ENCODE measurements at regions not wholly inside any gene's neighbourhood (a gene's known extent, or its start where the extent isn't known, plus 50 kb on each side); places are given as distances from the start of the nearest gene placed in this dataset.

- Mint-ChIP-seq H3K4me3 (no peak overlapping the region), H3K36me3 (no peaks in the 10 kb centered on the region), H3K27me3 (no peaks in the 10 kb centered on the region), H3K9me3 (peaks cover 5% of the 10 kb centered on the region), H3K27ac (no peak overlapping the region), H3K4me1 (ENCODE audit: unreplicated experiment) (no peaks in the 10 kb centered on the region)
- TF ChIP-seq, protein P1, sequence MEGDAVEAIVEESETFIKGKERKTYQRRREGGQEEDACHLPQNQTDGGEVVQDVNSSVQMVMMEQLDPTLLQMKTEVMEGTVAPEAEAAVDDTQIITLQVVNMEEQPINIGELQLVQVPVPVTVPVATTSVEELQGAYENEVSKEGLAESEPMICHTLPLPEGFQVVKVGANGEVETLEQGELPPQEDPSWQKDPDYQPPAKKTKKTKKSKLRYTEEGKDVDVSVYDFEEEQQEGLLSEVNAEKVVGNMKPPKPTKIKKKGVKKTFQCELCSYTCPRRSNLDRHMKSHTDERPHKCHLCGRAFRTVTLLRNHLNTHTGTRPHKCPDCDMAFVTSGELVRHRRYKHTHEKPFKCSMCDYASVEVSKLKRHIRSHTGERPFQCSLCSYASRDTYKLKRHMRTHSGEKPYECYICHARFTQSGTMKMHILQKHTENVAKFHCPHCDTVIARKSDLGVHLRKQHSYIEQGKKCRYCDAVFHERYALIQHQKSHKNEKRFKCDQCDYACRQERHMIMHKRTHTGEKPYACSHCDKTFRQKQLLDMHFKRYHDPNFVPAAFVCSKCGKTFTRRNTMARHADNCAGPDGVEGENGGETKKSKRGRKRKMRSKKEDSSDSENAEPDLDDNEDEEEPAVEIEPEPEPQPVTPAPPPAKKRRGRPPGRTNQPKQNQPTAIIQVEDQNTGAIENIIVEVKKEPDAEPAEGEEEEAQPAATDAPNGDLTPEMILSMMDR (conservative IDR thresholded peaks at IDR 0.05), result no peak
- DNase-seq (ENCODE audit: extremely low spot score, unreplicated experiment), result no peak
These were observed 1184.7 kb upstream of the NXPH2 start for GRCh38 chr2:139964721-139965440.

- Mint-ChIP-seq H3K9me3 (peaks cover 9% of the 10 kb centered on the region), H3K4me1 (ENCODE audit: unreplicated experiment) (no peaks in the 10 kb centered on the region), H3K4me3 (no peak overlapping the region), H3K36me3 (no peaks in the 10 kb centered on the region), H3K27ac (no peak overlapping the region), H3K27me3 (no peaks in the 10 kb centered on the region)
- DNase-seq (ENCODE audit: extremely low spot score, unreplicated experiment), result no peak
- TF ChIP-seq, protein P1 (conservative IDR thresholded peaks at IDR 0.05), result no peak
These were observed 1183.7 kb upstream of the NXPH2 start for GRCh38 chr2:139963863-139964355.

- Mint-ChIP-seq H3K4me1 (ENCODE audit: unreplicated experiment) (no peaks in the 10 kb centered on the region), H3K27ac (no peak overlapping the region), H3K4me3 (no peak overlapping the region), H3K9me3 (peaks cover 4% of the 10 kb centered on the region), H3K36me3 (no peaks in the 10 kb centered on the region), H3K27me3 (no peaks in the 10 kb centered on the region)
- TF ChIP-seq, protein P1 (conservative IDR thresholded peaks at IDR 0.05), result no peak
- no peak for DNase-seq (ENCODE audit: extremely low spot score, unreplicated experiment)
These were observed 1169.2 kb upstream of the NXPH2 start for GRCh38 chr2:139949242-139949972.

DNA sequence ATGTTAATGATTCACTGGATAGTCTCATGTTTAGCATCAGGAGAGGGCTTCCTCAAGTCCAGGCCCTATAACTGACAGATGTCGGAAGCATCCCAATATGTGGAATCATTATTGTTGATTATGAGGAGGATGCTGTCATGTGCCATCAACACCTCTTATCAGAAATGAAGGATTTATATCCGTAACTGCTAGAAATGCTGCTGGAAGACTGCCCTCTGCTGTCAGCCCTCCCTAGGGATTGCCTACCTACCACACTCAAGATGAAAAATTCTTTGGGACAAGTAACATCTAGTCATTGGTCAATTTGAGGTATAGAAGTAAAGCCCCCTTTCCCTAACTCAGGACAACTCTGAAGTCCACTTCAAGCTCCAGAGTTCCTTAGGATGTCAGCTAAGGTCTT lies 1166.5 kb upstream of the NXPH2 start:
- Mint-ChIP-seq H3K9me3 (no peaks in the 10 kb centered on the region), H3K36me3 (no peaks in the 10 kb centered on the region), H3K4me3 (no peak overlapping the region), H3K27me3 (no peaks in the 10 kb centered on the region), H3K4me1 (ENCODE audit: unreplicated experiment) (no peaks in the 10 kb centered on the region), H3K27ac (no peak overlapping the region)
- DNase-seq (ENCODE audit: extremely low spot score, unreplicated experiment), result no peak
- TF ChIP-seq, protein P1 (conservative IDR thresholded peaks at IDR 0.05), result no peak

DNA sequence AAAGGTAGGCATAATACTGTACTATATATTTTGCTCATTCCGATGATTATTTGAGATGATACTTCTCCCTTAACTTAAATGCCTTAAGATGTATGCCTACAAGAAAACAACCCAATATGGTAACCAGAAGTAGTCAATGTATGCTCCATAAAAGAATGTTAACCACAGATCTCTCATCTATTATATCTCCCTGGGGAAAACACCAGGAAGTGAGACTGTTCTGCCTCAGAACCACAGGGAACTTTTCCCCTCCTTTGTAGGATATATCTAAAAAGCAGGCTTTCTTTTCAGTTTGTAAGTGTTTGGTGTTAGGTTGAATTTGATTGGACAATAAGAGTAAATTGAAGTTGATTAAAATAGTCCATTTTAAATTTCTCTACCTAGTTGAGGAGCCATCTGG lies 1160.5 kb upstream of the NXPH2 start:
- no peaks in the 10 kb centered on the region for H3K36me3 Mint-ChIP-seq
- no peak overlapping the region for H3K27ac Mint-ChIP-seq
- H3K27me3 Mint-ChIP-seq, result no peaks in the 10 kb centered on the region
- DNase-seq (ENCODE audit: extremely low spot score, unreplicated experiment), result no peak
- no peaks in the 10 kb centered on the region for H3K4me1 Mint-ChIP-seq (ENCODE audit: unreplicated experiment)
- no peaks in the 10 kb centered on the region for H3K9me3 Mint-ChIP-seq
- H3K4me3 Mint-ChIP-seq, result no peak overlapping the region
- TF ChIP-seq, protein P1 (conservative IDR thresholded peaks at IDR 0.05), result no peak

Data from type B pancreatic cell (in vitro differentiated cells).